A172 (cell line): ENCODE measurements at regions not wholly inside any gene's neighbourhood (a gene's known extent, or its start where the extent isn't known, plus 50 kb on each side); places are given as distances from the start of the nearest gene placed in this dataset.

Source experiments
- DNase-seq: peaks from one replicate; pipeline ENCODE4 v3.0.0-alpha.2; 2015; ENCODE audit warnings: low spot score

GRCh38 chr11:11078344-11079086 lies 220.7 kb upstream of the ZBED5 start:
- DNase-seq, result no peak

- no peak for DNase-seq
Measured at GRCh38 chr11:11077898-11078297, 220.0 kb upstream of the ZBED5 start.

- no peak for DNase-seq
Measured at GRCh38 chr11:11076879-11077278, 219.0 kb upstream of the ZBED5 start.

GRCh38 chr11:11076276-11076675 lies 218.4 kb upstream of the ZBED5 start:
- DNase-seq, result no peak

GRCh38 chr11:11075515-11076171 lies 217.8 kb upstream of the ZBED5 start:
- no peak for DNase-seq

GRCh38 chr11:11074686-11075335 lies 217.0 kb upstream of the ZBED5 start:
- DNase-seq, result no peak

- DNase-seq, result no peak
Measured at GRCh38 chr11:11073996-11074395, 216.1 kb upstream of the ZBED5 start.

GRCh38 chr11:11072067-11072466 lies 214.2 kb upstream of the ZBED5 start:
- no peak for DNase-seq

- no peak for DNase-seq
Measured at GRCh38 chr11:11071486-11071885, 213.6 kb upstream of the ZBED5 start.

GRCh38 chr11:11070976-11071375 lies 213.1 kb upstream of the ZBED5 start:
- no peak for DNase-seq

- no peak for DNase-seq
Measured at GRCh38 chr11:11069841-11070835, 212.3 kb upstream of the ZBED5 start.

GRCh38 chr11:11068113-11068512 lies 210.3 kb upstream of the ZBED5 start:
- no peak for DNase-seq

- no peak for DNase-seq
Measured at GRCh38 chr11:11065396-11065795, 207.5 kb upstream of the ZBED5 start.

- no peak for DNase-seq
Measured at GRCh38 chr11:11057472-11057854, 199.6 kb upstream of the ZBED5 start.

- no peak for DNase-seq
Measured at GRCh38 chr11:11056749-11057471, 199.1 kb upstream of the ZBED5 start.

GRCh38 chr11:11056316-11056715 lies 198.5 kb upstream of the ZBED5 start:
- DNase-seq, result no peak

GRCh38 chr11:11047851-11048610 lies 190.2 kb upstream of the ZBED5 start:
- DNase-seq, result no peak

- no peak for DNase-seq
Measured at GRCh38 chr11:11046781-11047180, 188.9 kb upstream of the ZBED5 start.

GRCh38 chr11:11045156-11045930 lies 187.5 kb upstream of the ZBED5 start:
- no peak for DNase-seq
